Keratinocyte (primary cell): ENCODE measurements at regions not wholly inside any gene's neighbourhood (a gene's known extent, or its start where the extent isn't known, plus 50 kb on each side); places are given as distances from the start of the nearest gene placed in this dataset.

ENCODE experiments used
- DNase-seq: peaks from one replicate; pipeline ENCODE4 v3.0.0-alpha.2; 2011; ENCODE audit warnings: low read depth, missing footprints, low spot score
- FAIRE-seq: peaks from 2 replicates; lab custom pipeline; 2011; peaks lifted over from hg19 to GRCh38; lab: Jason Lieb, UNC
- H2AFZ ChIP-seq: 2 replicates; pipeline ENCODE4 v1.6.0; 2012; ENCODE audit warnings: low read length, control low read depth, inconsistent platforms; ENCODE audit not compliant: control insufficient read depth
- H3K27ac ChIP-seq: 2 replicates; pipeline ENCODE4 v1.5.1; 2011; ENCODE audit warnings: low read length; ENCODE audit not compliant: control insufficient read depth, insufficient read depth
- H3K27me3 ChIP-seq: 3 replicates; pipeline ENCODE4 v1.6.0; 2011; ENCODE audit warnings: low read length; ENCODE audit not compliant: control insufficient read depth, insufficient read depth; ENCODE audit errors: extremely low read depth
- H3K36me3 ChIP-seq, 2 experiments: 2 replicates in 1 of 2; 3 replicates in 1 of 2; pipeline ENCODE4 v1.5.1; 2011; ENCODE audit warnings: low read length in 2 of 2, mild to moderate bottlenecking in 1 of 2; ENCODE audit not compliant: control insufficient read depth in 2 of 2, insufficient read depth in 2 of 2; ENCODE audit errors: extremely low read depth in 1 of 2
- H3K4me1 ChIP-seq: 3 replicates; pipeline ENCODE4 v1.5.1; 2011; ENCODE audit warnings: low read length; ENCODE audit not compliant: control insufficient read depth, insufficient read depth; ENCODE audit errors: extremely low read depth
- H3K4me2 ChIP-seq: 3 replicates; pipeline ENCODE4 v1.6.0; 2011; ENCODE audit warnings: low read depth, low read length; ENCODE audit not compliant: control insufficient read depth, insufficient read depth; ENCODE audit errors: extremely low read depth
- H3K4me3 ChIP-seq, 3 experiments: fragments of 200-600 bp in 1 of 3; sonication (generic) in 1 of 3; 2 replicates in 2 of 3; 3 replicates in 1 of 3; pipeline ENCODE4 v1.5.1; 2011 to 2016; ENCODE audit warnings: low read length in 3 of 3, mild to moderate bottlenecking in 3 of 3, control low read depth in 2 of 3, inconsistent platforms in 1 of 3, low read depth in 1 of 3, mixed read lengths in 1 of 3, mixed run types in 1 of 3, moderate library complexity in 1 of 3; ENCODE audit not compliant: control insufficient read depth in 2 of 3, insufficient read depth in 2 of 3; ENCODE audit errors: extremely low read depth in 1 of 3
- H3K79me2 ChIP-seq: 2 replicates; pipeline ENCODE4 v1.6.0; 2012; ENCODE audit warnings: low read length; ENCODE audit not compliant: control insufficient read depth, insufficient read depth
- H3K9ac ChIP-seq: 3 replicates; pipeline ENCODE4 v1.6.0; 2011; ENCODE audit warnings: low read length; ENCODE audit not compliant: control insufficient read depth, insufficient read depth; ENCODE audit errors: extremely low read depth
- H3K9me1 ChIP-seq: 3 replicates; pipeline ENCODE4 v1.6.0; 2011; ENCODE audit warnings: low read length; ENCODE audit not compliant: control insufficient read depth, insufficient read depth; ENCODE audit errors: extremely low read depth
- H3K9me3 ChIP-seq: 2 replicates; pipeline ENCODE4 v1.5.1; 2012; ENCODE audit warnings: low read depth, low read length; ENCODE audit not compliant: control insufficient read depth
- H4K20me1 ChIP-seq: 3 replicates; pipeline ENCODE4 v1.6.0; 2011; ENCODE audit warnings: low read length; ENCODE audit not compliant: control insufficient read depth, insufficient read depth; ENCODE audit errors: extremely low read depth
- EZH2 ChIP-seq: IDR thresholded peaks from one replicate; pipeline ENCODE4 v1.6.1; 2012; ENCODE audit warnings: inconsistent platforms, mild to moderate bottlenecking, low read length, moderate library complexity
- dilution Hi-C: fragments of 300-500 bp; cut with MboI; formaldehyde crosslinking; loops from one replicate; pipeline ENCODE4 v1.7.0; 2020; ENCODE audit warnings: low sequenced_read_pairs; ENCODE audit not compliant: extremely low pct_ligation_motif_present
- TF ChIP-seq, protein P1 (sequence below), 3 experiments: IDR thresholded peaks in 1 of 3; conservative IDR thresholded peaks in 1 of 3; optimal IDR thresholded peaks in 1 of 3; 2 replicates in 2 of 3; 3 replicates in 1 of 3; pipeline versions ENCODE3 to v1.5.1; 2011; ENCODE audit warnings: low read length in 3 of 3, mild to moderate bottlenecking in 3 of 3, moderate library complexity in 2 of 3, control low read depth in 1 of 3, inconsistent platforms in 1 of 3; ENCODE audit not compliant: insufficient read depth in 2 of 3; ENCODE audit errors: extremely low read depth in 1 of 3

DNA sequence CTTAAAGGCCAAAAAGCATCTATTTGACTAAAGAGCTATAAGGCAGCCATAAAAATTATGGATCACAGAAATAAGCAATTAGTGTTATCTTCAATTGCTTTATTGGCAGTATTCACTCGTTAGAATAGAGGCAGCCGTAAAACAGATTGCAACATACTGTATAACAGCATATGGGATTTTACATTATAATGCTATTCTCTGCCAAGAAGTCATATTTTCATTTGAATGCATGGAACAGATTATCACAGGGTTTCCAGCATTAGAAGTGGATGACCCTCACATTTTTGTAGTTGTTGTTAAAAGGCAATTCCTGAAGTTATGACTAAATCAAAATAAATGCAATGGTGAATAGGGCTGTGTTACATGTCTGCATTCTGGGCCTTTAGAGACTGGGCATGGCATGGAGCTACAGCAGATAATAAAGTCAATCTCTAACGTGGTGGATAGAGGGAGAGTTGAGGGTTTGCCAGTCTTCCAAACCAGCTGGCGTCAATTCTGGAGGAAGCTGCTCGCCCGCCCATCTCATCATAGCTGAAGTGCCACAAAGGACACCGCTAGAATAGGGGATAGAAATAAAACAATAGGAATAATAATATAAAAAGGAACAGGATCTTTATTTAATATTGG is 155.4 kb upstream of the VRK2 start:
- Histone ChIP-seq H4K20me1 (no peaks in the 10 kb centered on the region), H3K9me1 (no peaks in the 10 kb centered on the region), H3K4me2 (no peak overlapping the region), H3K27me3 (no peaks in the 10 kb centered on the region), H3K79me2 (no peaks in the 10 kb centered on the region), H3K4me1 (no peaks in the 10 kb centered on the region), H2AFZ (no peak overlapping the region), H3K9me3 (no peaks in the 10 kb centered on the region), H3K4me3 (no peak overlapping the region), H3K36me3 (no peaks in the 10 kb centered on the region), H3K27ac (no peak overlapping the region), H3K9ac (no peak overlapping the region)
- TF ChIP-seq, protein P1, sequence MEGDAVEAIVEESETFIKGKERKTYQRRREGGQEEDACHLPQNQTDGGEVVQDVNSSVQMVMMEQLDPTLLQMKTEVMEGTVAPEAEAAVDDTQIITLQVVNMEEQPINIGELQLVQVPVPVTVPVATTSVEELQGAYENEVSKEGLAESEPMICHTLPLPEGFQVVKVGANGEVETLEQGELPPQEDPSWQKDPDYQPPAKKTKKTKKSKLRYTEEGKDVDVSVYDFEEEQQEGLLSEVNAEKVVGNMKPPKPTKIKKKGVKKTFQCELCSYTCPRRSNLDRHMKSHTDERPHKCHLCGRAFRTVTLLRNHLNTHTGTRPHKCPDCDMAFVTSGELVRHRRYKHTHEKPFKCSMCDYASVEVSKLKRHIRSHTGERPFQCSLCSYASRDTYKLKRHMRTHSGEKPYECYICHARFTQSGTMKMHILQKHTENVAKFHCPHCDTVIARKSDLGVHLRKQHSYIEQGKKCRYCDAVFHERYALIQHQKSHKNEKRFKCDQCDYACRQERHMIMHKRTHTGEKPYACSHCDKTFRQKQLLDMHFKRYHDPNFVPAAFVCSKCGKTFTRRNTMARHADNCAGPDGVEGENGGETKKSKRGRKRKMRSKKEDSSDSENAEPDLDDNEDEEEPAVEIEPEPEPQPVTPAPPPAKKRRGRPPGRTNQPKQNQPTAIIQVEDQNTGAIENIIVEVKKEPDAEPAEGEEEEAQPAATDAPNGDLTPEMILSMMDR (optimal IDR thresholded peaks at IDR 0.05 in 1 of 3, IDR thresholded peaks at IDR 0.05 in 1 of 3, conservative IDR thresholded peaks at IDR 0.05 in 1 of 3; ENCODE audit: extremely low read depth in 1 of 3, insufficient read depth in 2 of 3, low read length in 3 of 3) = no peak
- no peak for TF ChIP-seq EZH2
- FAIRE-seq (no peak), DNase-seq (no peak)
- dilution Hi-C loops = no loop called here

DNA sequence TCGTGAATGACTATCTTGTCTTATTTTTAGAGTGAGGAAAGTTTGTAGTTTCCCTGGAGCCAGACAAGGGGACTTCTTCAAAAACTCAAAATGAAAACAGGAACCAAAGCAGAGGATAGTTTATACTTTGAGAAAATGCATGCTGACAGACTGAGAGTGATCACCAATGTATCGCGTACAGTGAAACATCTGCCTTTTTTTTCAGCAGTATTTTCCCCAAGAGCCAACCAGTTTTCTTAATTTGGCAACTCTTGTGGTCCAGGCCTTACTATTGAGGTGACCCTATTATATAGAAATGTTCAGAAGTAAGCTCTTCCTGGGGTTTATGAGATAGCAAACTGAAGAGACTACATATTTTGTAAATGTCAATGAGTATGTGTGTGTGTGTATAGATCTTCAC is 153.7 kb upstream of the VRK2 start:
- Histone ChIP-seq H3K27ac (no peak overlapping the region), H3K4me2 (no peak overlapping the region), H3K4me1 (no peaks in the 10 kb centered on the region), H3K36me3 (no peaks in the 10 kb centered on the region), H3K9me3 (no peaks in the 10 kb centered on the region), H3K79me2 (no peaks in the 10 kb centered on the region), H3K27me3 (no peaks in the 10 kb centered on the region), H4K20me1 (no peaks in the 10 kb centered on the region), H2AFZ (no peak overlapping the region), H3K4me3 (no peak overlapping the region), H3K9ac (no peak overlapping the region), H3K9me1 (no peaks in the 10 kb centered on the region)
- DNase-seq (no peak), FAIRE-seq (no peak)
- TF ChIP-seq, protein P1 (optimal IDR thresholded peaks at IDR 0.05 in 1 of 3, IDR thresholded peaks at IDR 0.05 in 1 of 3, conservative IDR thresholded peaks at IDR 0.05 in 1 of 3; ENCODE audit: extremely low read depth in 1 of 3, insufficient read depth in 2 of 3, low read length in 3 of 3) = no peak
- no peak for TF ChIP-seq EZH2
- dilution Hi-C loops = no loop called here
